HepG2 (cell line): ENCODE measurements at regions not wholly inside any gene's neighbourhood (a gene's known extent, or its start where the extent isn't known, plus 50 kb on each side); places are given as distances from the start of the nearest gene placed in this dataset.

ENCODE experiments used
- E2F2 ChIP-seq: sonication (generic); formaldehyde crosslinking; IDR thresholded peaks from 2 replicates; pipeline ENCODE4 v1.4.0; 2020; ENCODE audit warnings: missing genetic modification reagents, borderline replicate concordance
- ETV5 ChIP-seq: IDR thresholded peaks from 2 replicates; pipeline ENCODE4 v1.6.1; 2018; ENCODE audit warnings: missing biosample characterization, missing genetic modification reagents, inconsistent platforms, borderline replicate concordance
- NFATC3 ChIP-seq: sonication (generic); formaldehyde crosslinking; IDR thresholded peaks from 2 replicates; pipeline ENCODE4 v1.5.1; 2020; ENCODE audit warnings: mild to moderate bottlenecking, missing genetic modification reagents
- ZBTB40 ChIP-seq, 2 experiments: fragments of 450-650 bp in 1 of 2; sonication (generic) in 1 of 2; formaldehyde crosslinking in 1 of 2; IDR thresholded peaks; 2 replicates each; pipeline versions ENCODE4 v1.6.1 to v1.8.0; 2016 to 2022; ENCODE audit warnings: antibody characterized with exemption in 1 of 2, mild to moderate bottlenecking in 1 of 2, missing genetic modification reagents in 1 of 2
- ZGPAT ChIP-seq: IDR thresholded peaks from 2 replicates; pipeline ENCODE4 v1.6.1; 2016; ENCODE audit warnings: mild to moderate bottlenecking
- ZNF609 ChIP-seq: sonication (generic); formaldehyde crosslinking; IDR thresholded peaks from 2 replicates; pipeline ENCODE4 v1.4.0; 2020; ENCODE audit warnings: mild to moderate bottlenecking, missing genetic modification reagents, borderline replicate concordance
- ZNF788 ChIP-seq: sonication (generic); formaldehyde crosslinking; IDR thresholded peaks from 2 replicates; pipeline ENCODE4 v1.5.0; 2020; ENCODE audit warnings: mild to moderate bottlenecking, missing genetic modification reagents, borderline replicate concordance
- TF ChIP-seq, protein P1 (sequence below): sonication (generic); formaldehyde crosslinking; IDR thresholded peaks from 2 replicates; pipeline ENCODE4 v1.5.1; 2020; ENCODE audit warnings: mild to moderate bottlenecking, moderate library complexity, missing genetic modification reagents

DNA sequence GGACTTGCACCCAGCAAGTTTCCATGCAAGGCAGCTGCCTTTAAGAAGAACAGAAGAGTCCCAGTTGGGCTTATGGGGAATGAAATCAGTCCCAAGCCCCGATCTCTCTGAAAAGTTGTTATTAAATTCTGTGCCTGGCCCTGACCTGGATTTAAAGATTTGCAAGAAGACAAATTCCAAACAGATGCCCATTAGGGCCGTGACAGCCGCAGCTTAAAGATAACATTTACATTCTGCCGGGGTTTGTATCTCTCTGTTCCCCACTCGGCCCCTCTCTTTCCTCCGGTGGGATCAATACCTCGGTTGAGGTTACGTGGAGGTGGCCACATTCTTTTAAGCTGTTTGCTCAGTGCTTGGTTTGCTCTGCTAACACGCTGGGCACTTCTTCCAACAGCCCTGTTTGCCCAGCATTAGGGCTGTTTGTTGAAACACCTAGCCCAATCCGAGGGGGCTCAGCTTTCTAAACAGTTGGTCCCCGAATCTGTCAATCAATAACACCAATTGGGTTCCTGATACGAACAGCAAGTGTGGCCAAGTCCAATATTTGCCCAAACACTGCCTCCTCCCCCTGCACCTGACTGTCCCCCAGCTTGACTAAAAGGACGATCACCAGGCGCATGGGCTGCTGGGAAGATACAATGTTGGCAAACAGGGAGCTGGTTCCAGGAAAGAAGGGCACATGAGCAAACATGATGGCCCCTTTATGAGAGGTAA lies 108.6 kb downstream of the RPLP1 start (continued):
- TF ChIP-seq, protein P1, sequence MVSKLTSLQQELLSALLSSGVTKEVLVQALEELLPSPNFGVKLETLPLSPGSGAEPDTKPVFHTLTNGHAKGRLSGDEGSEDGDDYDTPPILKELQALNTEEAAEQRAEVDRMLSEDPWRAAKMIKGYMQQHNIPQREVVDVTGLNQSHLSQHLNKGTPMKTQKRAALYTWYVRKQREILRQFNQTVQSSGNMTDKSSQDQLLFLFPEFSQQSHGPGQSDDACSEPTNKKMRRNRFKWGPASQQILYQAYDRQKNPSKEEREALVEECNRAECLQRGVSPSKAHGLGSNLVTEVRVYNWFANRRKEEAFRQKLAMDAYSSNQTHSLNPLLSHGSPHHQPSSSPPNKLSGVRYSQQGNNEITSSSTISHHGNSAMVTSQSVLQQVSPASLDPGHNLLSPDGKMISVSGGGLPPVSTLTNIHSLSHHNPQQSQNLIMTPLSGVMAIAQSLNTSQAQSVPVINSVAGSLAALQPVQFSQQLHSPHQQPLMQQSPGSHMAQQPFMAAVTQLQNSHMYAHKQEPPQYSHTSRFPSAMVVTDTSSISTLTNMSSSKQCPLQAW: 0 out of 2 replicates have a peak, but pooled peaks have one; percentile 18
- TF ChIP-seq E2F2 (CRISPR knock-in tag) (no peak), ZNF788 (peak; percentile 47; the same call in 1 of the 2 replicates), ZBTB40 (IDR thresholded peaks at IDR 0.05) (no peak), ZBTB40 (CRISPR knock-in tag; IDR thresholded peaks at IDR 0.05) (peak; percentile 60; the same call in 1 of the 2 replicates), ZGPAT (peak; percentile 61; the same call in 1 of the 2 replicates), ETV5 (peak; percentile 63; the same call in 1 of the 2 replicates), ZNF609 (CRISPR knock-in tag) (peak; percentile 100), NFATC3 (CRISPR knock-in tag) (no peak)
